ENCODE measurements at regions not wholly inside any gene's neighbourhood (a gene's known extent, or its start where the extent isn't known, plus 50 kb on each side); places are given as distances from the start of the nearest gene placed in this dataset.
"Not testable (repeated sequence)": the region's sequence is repeated elsewhere in the genome, so short reads cannot be mapped to it uniquely, and the experiment has no call there.

- no peak for DNase-seq
These were observed 415.2 kb upstream of the FRG2C start for GRCh38 chr3:75248974-75249373.

- no peak for DNase-seq
These were observed 409.4 kb upstream of the FRG2C start for GRCh38 chr3:75254685-75255084.

GRCh38 chr3:75258825-75259683 is 405.1 kb upstream of the FRG2C start:
- not testable (repeated sequence) for DNase-seq

GRCh38 chr3:75260975-75261374 is 403.2 kb upstream of the FRG2C start:
- DNase-seq = not testable (repeated sequence)

GRCh38 chr3:75262661-75263060 is 401.5 kb upstream of the FRG2C start:
- no peak for DNase-seq

- no peak for DNase-seq
These were observed 398.2 kb upstream of the FRG2C start for GRCh38 chr3:75265897-75266296.

- DNase-seq = not testable (repeated sequence)
These were observed 395.6 kb upstream of the FRG2C start for GRCh38 chr3:75268576-75268975.

GRCh38 chr3:75272237-75272636 is 391.9 kb upstream of the FRG2C start:
- DNase-seq = not testable (repeated sequence)

GRCh38 chr3:75272691-75273090 is 391.4 kb upstream of the FRG2C start:
- DNase-seq = no peak

GRCh38 chr3:75285531-75286148 is 378.5 kb upstream of the FRG2C start:
- peak; percentile 50 for DNase-seq

GRCh38 chr3:75288972-75289574 is 375.1 kb upstream of the FRG2C start:
- not testable (repeated sequence) for DNase-seq

- peak; percentile 22 for DNase-seq
These were observed 370.0 kb upstream of the FRG2C start for GRCh38 chr3:75294124-75294523.

- DNase-seq = no peak
These were observed 369.1 kb upstream of the FRG2C start for GRCh38 chr3:75295013-75295412.

GRCh38 chr3:75296858-75297257 is 367.3 kb upstream of the FRG2C start:
- DNase-seq = no peak

GRCh38 chr3:75300606-75301005 is 363.5 kb upstream of the FRG2C start:
- no peak for DNase-seq

GRCh38 chr3:75301050-75301449 is 363.1 kb upstream of the FRG2C start:
- not testable (repeated sequence) for DNase-seq

GRCh38 chr3:75303741-75304140 is 360.4 kb upstream of the FRG2C start:
- DNase-seq = no peak

GRCh38 chr3:75305901-75306300 is 358.2 kb upstream of the FRG2C start:
- no peak for DNase-seq

- not testable (repeated sequence) for DNase-seq
These were observed 352.8 kb upstream of the FRG2C start for GRCh38 chr3:75311306-75311705.

- DNase-seq = not testable (repeated sequence)
These were observed 351.7 kb upstream of the FRG2C start for GRCh38 chr3:75312469-75312868.

GRCh38 chr3:75319776-75320175 is 344.4 kb upstream of the FRG2C start:
- DNase-seq = not testable (repeated sequence)

GRCh38 chr3:75320369-75320768 is 343.8 kb upstream of the FRG2C start:
- no peak for DNase-seq

GRCh38 chr3:75321060-75321459 is 343.1 kb upstream of the FRG2C start:
- DNase-seq = no peak

- DNase-seq = not testable (repeated sequence)
These were observed 340.2 kb upstream of the FRG2C start for GRCh38 chr3:75323936-75324335.

Data from T1000 (cell line).